ENCODE measurements at regions not wholly inside any gene's neighbourhood (a gene's known extent, or its start where the extent isn't known, plus 50 kb on each side); places are given as distances from the start of the nearest gene placed in this dataset.

DNA sequence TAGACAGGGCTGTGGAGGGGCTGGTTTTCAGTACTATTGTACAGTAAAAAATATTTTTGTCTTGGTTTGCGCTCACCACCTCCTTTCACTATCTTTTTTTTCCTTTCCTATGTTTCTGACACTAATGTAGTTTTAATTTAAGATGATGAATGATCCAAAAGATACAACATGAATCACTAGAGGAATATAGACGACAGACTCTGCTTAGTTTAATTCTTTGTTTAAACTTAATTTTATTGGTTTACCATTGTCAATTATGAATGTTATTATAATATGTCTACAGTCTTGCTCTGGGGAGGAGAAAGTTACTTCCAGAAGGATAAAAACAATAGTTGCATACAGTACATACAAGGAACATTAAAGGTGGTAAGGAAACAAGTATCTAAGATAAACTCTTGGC lies 682.4 kb upstream of the ADGRL4 start:
- peaks cover 0 to 10% (median 3%) of the 10 kb centered on the region in 7 donors for H3K9me3 Mint-ChIP-seq
- no peak overlapping the region for H3K27ac Mint-ChIP-seq
- DNase-seq (no peak), ATAC-seq (ENCODE audit: low read depth in 2 of 2) (no peak)
- H3K27me3 Mint-ChIP-seq, result no peaks in the 10 kb centered on the region
- no peak overlapping the region for H3K4me3 Mint-ChIP-seq
- no peaks in the 10 kb centered on the region for H3K36me3 Mint-ChIP-seq
- H3K4me1 Mint-ChIP-seq, result no peaks in the 10 kb centered on the region

DNA sequence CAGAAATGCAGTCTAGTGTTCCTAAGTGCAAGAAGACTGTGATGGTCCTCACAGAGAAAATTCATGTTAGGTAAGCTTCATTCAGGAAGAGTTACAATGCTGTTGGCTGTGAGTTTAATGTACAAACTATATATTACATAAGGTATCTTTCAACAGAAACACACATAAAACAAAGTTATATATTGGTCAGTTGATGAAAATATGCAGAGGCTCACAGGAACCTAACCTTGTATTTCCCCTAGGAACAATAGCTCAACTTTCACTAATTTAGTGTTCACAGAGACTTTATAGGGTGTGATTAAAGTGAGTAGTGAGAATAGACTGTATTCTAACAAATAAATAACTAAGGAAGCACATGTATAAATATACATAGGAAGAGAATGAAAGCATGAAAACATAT lies 676.9 kb upstream of the ADGRL4 start:
- no peak for ATAC-seq (ENCODE audit: low read depth in 2 of 2)

DNA sequence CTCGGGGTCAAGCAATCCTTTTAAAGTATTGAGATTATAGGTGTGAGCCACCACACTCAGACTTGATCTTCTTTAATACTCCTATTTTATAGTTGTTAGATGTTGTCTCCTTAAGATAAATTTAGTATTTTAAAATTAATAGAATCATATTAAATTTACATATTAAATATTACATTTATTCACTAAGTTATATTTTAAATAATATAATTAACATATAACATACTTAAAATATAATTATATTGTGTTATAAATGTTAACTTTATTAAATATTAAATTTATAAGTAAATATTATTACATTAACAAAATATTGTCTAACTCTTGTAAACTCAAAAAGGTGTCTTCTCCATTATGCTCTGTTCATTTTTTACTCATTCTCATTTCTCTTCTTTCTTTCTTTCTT lies 675.9 kb upstream of the ADGRL4 start:
- peaks cover 0 to 23% (median 9%) of the 10 kb centered on the region in 7 donors for H3K9me3 Mint-ChIP-seq
- H3K4me3 Mint-ChIP-seq, result no peak overlapping the region
- DNase-seq (no peak), ATAC-seq (ENCODE audit: low read depth in 2 of 2) (no peak)
- no peaks in the 10 kb centered on the region for H3K4me1 Mint-ChIP-seq
- no peaks in the 10 kb centered on the region for H3K36me3 Mint-ChIP-seq
- H3K27me3 Mint-ChIP-seq, result no peaks in the 10 kb centered on the region
- no peak overlapping the region for H3K27ac Mint-ChIP-seq

More for the DNA sequence above, 676.9 kb upstream of the ADGRL4 start:
- DNase-seq, result no peak
- Mint-ChIP-seq H3K9me3 (peaks cover 3 to 22% (median 12%) of the 10 kb centered on the region in 7 donors), H3K4me3 (no peak overlapping the region), H3K36me3 (no peaks in the 10 kb centered on the region), H3K4me1 (no peaks in the 10 kb centered on the region), H3K27ac (no peak overlapping the region), H3K27me3 (no peaks in the 10 kb centered on the region)

DNA sequence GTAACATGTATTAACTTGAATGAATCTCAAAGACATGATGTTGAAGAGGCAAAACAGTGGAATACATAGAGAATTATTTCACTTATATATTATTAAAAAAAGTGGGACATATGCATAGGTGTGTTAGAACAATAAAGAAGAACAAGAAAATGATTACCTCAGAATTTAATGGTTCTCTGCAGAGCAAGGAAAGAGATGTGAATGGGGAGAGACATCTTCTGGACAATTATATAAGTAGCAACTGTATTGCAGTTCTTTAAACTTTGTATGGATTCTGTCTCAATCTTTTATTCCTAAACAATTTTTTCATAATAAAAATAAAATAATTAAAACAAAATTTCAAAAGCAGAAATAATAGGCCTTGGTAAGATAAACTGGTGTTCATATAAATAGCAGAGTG lies 674.9 kb upstream of the ADGRL4 start:
- no peak overlapping the region for H3K27ac Mint-ChIP-seq
- no peaks in the 10 kb centered on the region for H3K27me3 Mint-ChIP-seq
- H3K9me3 Mint-ChIP-seq, result peaks cover 0 to 27% (median 9%) of the 10 kb centered on the region in 7 donors
- no peaks in the 10 kb centered on the region for H3K4me1 Mint-ChIP-seq
- DNase-seq (no peak), ATAC-seq (ENCODE audit: low read depth in 2 of 2) (no peak)
- no peak overlapping the region for H3K4me3 Mint-ChIP-seq
- H3K36me3 Mint-ChIP-seq, result no peaks in the 10 kb centered on the region

DNA sequence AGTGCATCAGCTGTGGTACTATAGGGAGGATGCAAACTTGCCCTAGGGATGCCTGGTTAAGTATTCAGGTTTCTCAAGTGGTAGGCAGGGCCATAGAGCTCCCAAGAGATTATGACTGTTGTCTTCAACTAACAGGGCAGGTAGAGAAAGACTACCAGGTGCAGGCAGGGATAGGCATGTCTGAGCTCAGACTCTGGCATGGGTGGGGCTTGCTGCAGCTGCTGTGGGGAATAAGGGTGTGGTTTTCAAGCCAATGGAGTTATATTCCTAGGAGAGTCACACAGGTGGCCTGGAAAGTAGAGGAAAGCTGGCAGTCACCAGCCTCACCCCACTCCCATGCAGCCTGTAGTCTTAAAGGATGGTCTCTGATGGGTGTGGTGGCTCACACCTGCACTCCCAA lies 673.4 kb upstream of the ADGRL4 start:
- no peaks in the 10 kb centered on the region for H3K36me3 Mint-ChIP-seq
- ATAC-seq (ENCODE audit: low read depth in 2 of 2), result no peak
- no peaks in the 10 kb centered on the region for H3K27me3 Mint-ChIP-seq
- DNase-seq, result no peak
- no peaks in the 10 kb centered on the region for H3K4me1 Mint-ChIP-seq
- no peak overlapping the region for H3K4me3 Mint-ChIP-seq
- peak overlapping the region in 1 of 6 donors; percentile 47 for H3K27ac Mint-ChIP-seq
- H3K9me3 Mint-ChIP-seq, result peaks cover 0 to 42% (median 9%) of the 10 kb centered on the region in 7 donors

DNA sequence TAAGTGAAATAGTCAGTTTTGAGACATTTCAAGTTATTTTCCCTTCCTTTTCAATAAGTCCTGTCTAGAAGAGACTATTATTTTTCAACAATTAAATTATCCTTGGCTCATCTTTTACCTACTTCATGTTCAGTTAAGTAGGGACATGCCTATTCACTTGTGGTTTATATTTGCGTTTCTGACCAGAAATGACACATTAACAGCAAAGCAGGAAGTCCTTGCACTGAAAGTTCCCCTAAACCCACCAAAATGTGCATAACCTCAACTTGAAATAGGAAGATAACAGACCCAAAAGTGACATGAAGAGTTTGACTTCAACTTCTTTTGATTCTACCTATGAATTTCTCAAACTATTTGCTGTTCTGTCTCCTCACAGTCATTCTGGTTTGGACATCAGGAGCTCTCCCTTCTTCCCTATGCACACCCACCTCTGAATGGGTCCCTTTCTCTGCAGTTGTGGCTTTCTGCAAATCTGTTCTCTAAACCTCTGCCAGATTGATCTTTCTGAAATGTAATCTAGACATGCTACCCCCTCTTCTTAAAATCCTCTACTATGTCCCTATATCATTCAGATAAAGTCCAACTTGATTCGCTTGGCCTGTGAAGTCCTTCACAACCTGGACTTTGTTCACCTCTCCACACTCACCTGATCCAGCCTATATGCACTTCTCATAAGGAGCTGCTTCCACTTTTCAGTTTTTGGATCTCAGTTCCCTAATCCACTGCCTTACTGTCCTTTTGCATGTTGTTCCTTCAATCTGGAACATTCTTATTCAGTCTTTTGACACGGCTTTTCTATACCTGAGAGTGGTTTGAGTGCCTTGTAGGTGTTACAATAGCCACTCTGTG lies 661.5 kb upstream of the ADGRL4 start:
- no peak overlapping the region for H3K4me3 Mint-ChIP-seq

DNA sequence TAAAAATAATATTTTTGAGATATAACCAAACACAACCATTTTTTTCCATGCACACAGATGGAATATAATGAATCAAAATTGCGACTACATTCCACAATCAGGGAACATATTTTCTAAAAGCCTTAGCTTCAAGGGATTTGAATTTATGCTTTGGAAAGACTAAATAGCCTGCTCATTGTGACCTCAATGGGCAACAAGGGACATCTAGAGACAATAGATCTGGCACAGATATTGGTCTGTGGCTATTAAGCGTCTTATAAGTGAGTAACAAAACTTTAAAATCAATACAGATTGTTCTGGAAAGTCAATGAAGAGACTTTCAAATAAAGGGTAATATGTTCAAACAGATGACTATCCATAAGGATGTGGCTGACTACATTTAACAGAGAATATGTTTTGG lies 660.6 kb upstream of the ADGRL4 start:
- DNase-seq, result no peak
- Mint-ChIP-seq H3K27me3 (no peaks in the 10 kb centered on the region), H3K9me3 (peaks cover 0 to 5% (median 2%) of the 10 kb centered on the region in 7 donors)

More for the DNA sequence above, 661.5 kb upstream of the ADGRL4 start:
- no peaks in the 10 kb centered on the region for H3K36me3 Mint-ChIP-seq
- H3K9me3 Mint-ChIP-seq, result peaks cover 0 to 4% (median 0%) of the 10 kb centered on the region in 7 donors
- DNase-seq (no peak), ATAC-seq (ENCODE audit: low read depth in 2 of 2) (peak; percentile 49 to 79)
- no peak overlapping the region for H3K27ac Mint-ChIP-seq
- no peaks in the 10 kb centered on the region for H3K27me3 Mint-ChIP-seq
- H3K4me1 Mint-ChIP-seq, result no peaks in the 10 kb centered on the region

DNA sequence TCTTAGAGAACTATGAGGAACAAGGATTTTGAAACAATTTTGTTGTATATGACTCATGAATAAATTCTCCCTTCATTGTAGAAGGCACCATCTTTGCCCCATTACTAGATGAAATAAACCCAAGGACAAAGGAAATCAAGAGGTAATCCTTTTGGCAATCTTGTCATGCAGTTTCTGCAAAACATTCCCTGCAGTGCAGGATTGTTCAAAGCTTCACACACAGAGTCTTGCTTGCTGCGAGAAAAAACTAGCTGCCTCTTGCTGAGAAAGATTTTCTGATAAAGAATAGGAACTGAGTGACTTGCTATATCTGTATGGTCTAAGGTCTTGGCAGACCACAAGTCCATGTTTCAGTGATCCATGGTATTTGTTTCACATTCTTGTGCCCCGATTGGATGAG lies 657.4 kb upstream of the ADGRL4 start:
- Mint-ChIP-seq H3K27me3 (no peaks in the 10 kb centered on the region), H3K9me3 (peaks cover 0 to 10% (median 4%) of the 10 kb centered on the region in 7 donors), H3K4me3 (no peak overlapping the region), H3K4me1 (no peaks in the 10 kb centered on the region), H3K36me3 (no peaks in the 10 kb centered on the region), H3K27ac (no peak overlapping the region)
- ATAC-seq (ENCODE audit: low read depth in 2 of 2) (no peak), DNase-seq (no peak)

More for the DNA sequence above, 660.6 kb upstream of the ADGRL4 start:
- ATAC-seq (ENCODE audit: low read depth in 2 of 2), result no peak
- Mint-ChIP-seq H3K27ac (no peak overlapping the region), H3K4me3 (no peak overlapping the region), H3K36me3 (no peaks in the 10 kb centered on the region), H3K4me1 (no peaks in the 10 kb centered on the region)

DNA sequence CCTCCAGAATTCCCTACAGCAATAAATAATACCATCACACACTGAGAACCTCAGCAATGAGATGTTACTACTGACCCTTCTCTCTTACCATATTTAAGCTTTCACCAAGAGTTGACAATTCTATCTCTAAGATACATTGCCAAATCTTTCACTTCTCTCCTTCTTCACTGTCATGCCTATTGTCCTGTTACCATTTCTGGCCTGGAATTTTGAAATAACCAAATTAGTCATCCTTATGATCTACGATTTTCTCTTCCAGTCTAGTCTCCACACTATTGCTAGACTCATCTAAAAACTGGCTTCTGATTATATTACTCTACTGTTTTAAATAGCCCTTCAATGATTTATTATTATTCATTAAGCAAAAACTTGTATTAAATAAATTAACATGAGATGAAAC lies 656.1 kb upstream of the ADGRL4 start:
- no peak for ATAC-seq (ENCODE audit: low read depth in 2 of 2)
- Mint-ChIP-seq H3K9me3 (peaks cover 0 to 10% (median 2%) of the 10 kb centered on the region in 7 donors), H3K27me3 (no peaks in the 10 kb centered on the region), H3K27ac (no peak overlapping the region), H3K4me1 (no peaks in the 10 kb centered on the region), H3K36me3 (no peaks in the 10 kb centered on the region), H3K4me3 (no peak overlapping the region)
- DNase-seq, result no peak

DNA sequence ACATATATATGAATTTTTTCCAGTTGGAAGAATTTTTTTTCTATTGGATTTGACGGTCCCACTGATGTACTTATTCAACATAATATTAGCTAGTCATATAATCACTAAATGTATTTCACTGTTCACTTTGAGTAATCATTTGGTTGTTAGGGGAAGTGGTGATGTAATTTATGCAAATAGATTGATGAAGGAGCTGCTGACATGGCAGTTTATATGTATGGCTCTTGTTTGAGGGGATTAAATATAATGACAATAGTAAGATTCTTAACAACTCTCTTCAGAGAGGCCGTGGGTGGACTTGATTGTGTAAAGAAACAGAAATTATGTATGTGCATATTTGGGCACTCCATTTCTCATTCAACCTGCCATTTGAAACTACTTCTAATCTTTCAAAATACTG lies 653.6 kb upstream of the ADGRL4 start:
- H3K27me3 Mint-ChIP-seq, result no peaks in the 10 kb centered on the region

DNA sequence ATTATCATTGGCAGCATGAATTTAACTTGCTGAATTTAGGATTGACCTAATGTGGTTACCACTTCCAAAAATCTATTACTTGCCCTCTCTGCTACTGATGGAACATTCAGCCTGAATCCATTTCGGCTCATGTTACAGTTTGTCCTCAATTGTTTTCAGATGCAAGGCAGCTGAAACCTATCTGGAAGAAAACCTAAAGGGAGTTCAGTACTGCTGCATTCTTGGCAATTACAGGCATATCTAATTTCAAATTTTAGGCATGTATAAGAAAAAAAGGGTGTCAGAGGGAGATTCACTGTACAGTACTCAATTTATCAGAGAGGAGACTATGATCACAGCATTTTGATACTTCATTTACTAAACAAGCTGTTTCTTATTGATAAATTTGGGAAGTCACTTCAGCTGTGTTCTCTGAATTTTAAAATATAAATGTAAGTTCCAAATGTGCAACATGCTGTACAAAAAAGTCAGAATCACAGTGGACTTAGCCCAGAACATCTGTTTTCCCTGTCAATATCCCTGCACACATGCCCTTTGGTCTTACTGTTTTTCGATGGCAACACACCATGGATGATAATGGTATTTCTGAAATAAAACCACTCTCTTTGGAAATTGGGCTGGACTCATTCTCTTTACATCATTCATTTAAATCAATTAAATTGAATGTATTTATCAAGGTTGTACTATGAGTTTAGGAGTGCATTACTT lies 651.6 kb upstream of the ADGRL4 start:
- Mint-ChIP-seq H3K9me3 (peaks cover 0 to 10% (median 0%) of the 10 kb centered on the region in 7 donors), H3K4me1 (no peaks in the 10 kb centered on the region), H3K36me3 (no peaks in the 10 kb centered on the region), H3K27me3 (no peaks in the 10 kb centered on the region), H3K27ac (no peak overlapping the region), H3K4me3 (no peak overlapping the region)
- DNase-seq, result no peak
- ATAC-seq (ENCODE audit: low read depth in 2 of 2), result no peak

More for the DNA sequence above, 653.6 kb upstream of the ADGRL4 start:
- H3K36me3 Mint-ChIP-seq, result no peaks in the 10 kb centered on the region
- ATAC-seq (ENCODE audit: low read depth in 2 of 2) (peak in 1 of 2 donors; percentile 23), DNase-seq (no peak)
- H3K9me3 Mint-ChIP-seq, result peaks cover 0 to 10% (median 2%) of the 10 kb centered on the region in 7 donors
- no peaks in the 10 kb centered on the region for H3K4me1 Mint-ChIP-seq
- no peak overlapping the region for H3K4me3 Mint-ChIP-seq
- no peak overlapping the region for H3K27ac Mint-ChIP-seq

DNA sequence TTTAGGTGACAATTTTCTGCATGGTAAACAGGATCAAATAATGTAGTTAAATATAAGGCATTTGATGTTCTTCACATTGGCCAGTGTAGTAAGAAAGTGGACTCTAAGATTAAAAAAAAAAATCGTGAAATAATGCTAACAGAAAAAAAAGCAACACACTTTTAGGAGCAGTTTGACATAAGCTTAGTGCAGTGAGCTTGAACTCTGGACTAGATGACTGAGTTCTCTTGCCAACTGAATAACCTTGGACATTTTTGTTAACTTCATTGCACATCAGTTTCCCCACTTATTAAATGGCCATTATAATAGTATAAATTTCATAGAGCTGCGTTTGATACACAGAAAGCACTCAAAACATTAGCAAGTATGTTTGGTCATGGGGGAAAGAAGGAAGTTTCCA lies 649.3 kb upstream of the ADGRL4 start:
- H3K4me1 Mint-ChIP-seq, result no peaks in the 10 kb centered on the region
- no peaks in the 10 kb centered on the region for H3K27me3 Mint-ChIP-seq
- no peaks in the 10 kb centered on the region for H3K9me3 Mint-ChIP-seq
- no peaks in the 10 kb centered on the region for H3K36me3 Mint-ChIP-seq
- DNase-seq, result no peak
- H3K4me3 Mint-ChIP-seq, result no peak overlapping the region
- no peak overlapping the region for H3K27ac Mint-ChIP-seq
- ATAC-seq (ENCODE audit: low read depth in 2 of 2), result no peak

DNA sequence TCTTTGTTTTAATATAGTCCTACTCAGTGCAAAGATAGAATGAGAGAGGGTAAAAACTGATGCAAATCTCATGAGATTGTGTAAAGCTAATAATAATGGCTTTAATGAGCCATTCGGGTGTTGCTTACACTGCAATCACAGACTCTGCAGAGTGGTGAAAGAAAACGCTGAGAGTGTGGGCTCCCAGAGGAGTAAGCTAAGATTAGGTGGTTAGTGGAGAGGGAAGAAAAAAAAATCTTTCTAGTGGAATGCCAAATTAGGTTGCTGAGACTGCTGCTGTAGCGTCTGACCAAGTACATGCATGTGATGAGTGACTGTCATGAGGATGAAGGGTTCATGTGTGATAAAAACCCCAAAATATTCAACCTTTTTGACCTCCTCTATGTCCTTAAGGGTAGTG lies 645.9 kb upstream of the ADGRL4 start:
- no peaks in the 10 kb centered on the region for H3K27me3 Mint-ChIP-seq
- DNase-seq (no peak), ATAC-seq (ENCODE audit: low read depth in 2 of 2) (no peak)
- no peaks in the 10 kb centered on the region for H3K4me1 Mint-ChIP-seq
- no peaks in the 10 kb centered on the region for H3K36me3 Mint-ChIP-seq
- peaks cover 0 to 3% (median 0%) of the 10 kb centered on the region in 7 donors for H3K9me3 Mint-ChIP-seq
- no peak overlapping the region for H3K4me3 Mint-ChIP-seq
- no peak overlapping the region for H3K27ac Mint-ChIP-seq

DNA sequence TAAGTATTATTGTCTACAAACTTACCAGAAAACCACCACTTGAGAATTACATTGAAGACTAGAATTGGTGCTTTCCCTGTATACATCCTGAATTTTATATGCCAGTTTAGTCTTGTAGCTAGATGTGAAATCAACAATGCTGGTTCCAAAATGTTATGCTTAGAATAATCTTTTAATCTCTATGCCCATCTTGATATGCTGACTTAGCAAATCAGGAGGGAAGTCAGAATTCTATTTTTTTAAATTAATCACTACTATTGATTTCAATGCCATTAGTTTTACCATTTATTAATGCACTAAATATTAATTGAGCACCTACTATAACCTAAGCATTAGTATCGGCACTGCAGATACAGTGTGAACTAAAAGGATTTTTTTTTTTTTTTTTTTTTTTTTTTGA lies 641.6 kb upstream of the ADGRL4 start:
- Mint-ChIP-seq H3K27me3 (no peaks in the 10 kb centered on the region), H3K4me3 (no peak overlapping the region), H3K36me3 (no peaks in the 10 kb centered on the region), H3K27ac (no peak overlapping the region), H3K4me1 (no peaks in the 10 kb centered on the region), H3K9me3 (peaks cover 0 to 7% (median 4%) of the 10 kb centered on the region in 7 donors)
- no peak for ATAC-seq (ENCODE audit: low read depth in 2 of 2)
- DNase-seq, result no peak
